Stimulated activated CD4-positive, alpha-beta T cell treated with anti-CD3 and anti-CD28 coated beads, Interleukin-2, amount 100 ng/mL, for 24 hours (primary cell): ENCODE measurements at regions not wholly inside any gene's neighbourhood (a gene's known extent, or its start where the extent isn't known, plus 50 kb on each side); places are given as distances from the start of the nearest gene placed in this dataset.
A peak's percentile ranks its signal among the peaks of the same experiment; 100 is the strongest.
"Not testable (repeated sequence)": the region's sequence is repeated elsewhere in the genome, so short reads cannot be mapped to it uniquely, and the experiment has no call there.

Source experiments
- DNase-seq, 2 donors: peaks; one replicate each; pipeline ENCODE4 v3.0.0-alpha.2; 2020

- DNase-seq: no peak
Measured at GRCh38 chr1:204782118-204782700, 88.5 kb upstream of the NFASC start.

- not testable (repeated sequence) for DNase-seq
Measured at GRCh38 chr1:204785023-204785422, 85.6 kb upstream of the NFASC start.

- no peak for DNase-seq
Measured at GRCh38 chr1:204788470-204788869, 82.2 kb upstream of the NFASC start.

GRCh38 chr1:204791453-204792353 is 79.0 kb upstream of the NFASC start:
- peak; percentile 90 to 91 for DNase-seq

GRCh38 chr1:204792354-204792692 is 78.3 kb upstream of the NFASC start:
- no peak for DNase-seq

GRCh38 chr1:204793259-204793914 is 77.3 kb upstream of the NFASC start:
- DNase-seq: no peak

GRCh38 chr1:204796886-204797285 is 73.8 kb upstream of the NFASC start:
- not testable (repeated sequence) for DNase-seq

GRCh38 chr1:204797401-204797800 is 73.3 kb upstream of the NFASC start:
- DNase-seq: no peak

- DNase-seq: no peak
Measured at GRCh38 chr1:204799630-204800029, 71.0 kb upstream of the NFASC start.

- DNase-seq: no peak
Measured at GRCh38 chr1:204801211-204801610, 69.5 kb upstream of the NFASC start.

GRCh38 chr1:204802401-204803175 is 68.1 kb upstream of the NFASC start:
- DNase-seq: no peak

- DNase-seq: no peak
Measured at GRCh38 chr1:204803607-204804006, 67.1 kb upstream of the NFASC start.

GRCh38 chr1:204806943-204807687 is 63.5 kb upstream of the NFASC start:
- DNase-seq: peak; percentile 87 to 89

- no peak for DNase-seq
Measured at GRCh38 chr1:204809488-204809887, 61.2 kb upstream of the NFASC start.

GRCh38 chr1:204812842-204813241 is 57.8 kb upstream of the NFASC start:
- DNase-seq: no peak

- DNase-seq: no peak
Measured at GRCh38 chr1:204813522-204813921, 57.1 kb upstream of the NFASC start.

GRCh38 chr1:204814166-204814884 is 56.3 kb upstream of the NFASC start:
- DNase-seq: no peak

- DNase-seq: no peak
Measured at GRCh38 chr1:204817341-204817740, 53.3 kb upstream of the NFASC start.

GRCh38 chr1:204818998-204819397 is 51.7 kb upstream of the NFASC start:
- DNase-seq: no peak

- DNase-seq: no peak
Measured at GRCh38 chr1:204819495-204819894, 51.2 kb upstream of the NFASC start.
